ENCODE measurements at regions not wholly inside any gene's neighbourhood (a gene's known extent, or its start where the extent isn't known, plus 50 kb on each side); places are given as distances from the start of the nearest gene placed in this dataset.
"Not testable (repeated sequence)": the region's sequence is repeated elsewhere in the genome, so short reads cannot be mapped to it uniquely, and the experiment has no call there.

GRCh38 chr5:106522296-106522695, 1148.4 kb downstream of the EFNA5 start:
- DNase-seq, result no peak

GRCh38 chr5:106521701-106522100, 1149.0 kb downstream of the EFNA5 start:
- DNase-seq, result no peak

GRCh38 chr5:106510321-106510720, 1160.4 kb downstream of the EFNA5 start:
- no peak for DNase-seq

GRCh38 chr5:106508894-106509293, 1161.8 kb downstream of the EFNA5 start:
- no peak for DNase-seq

GRCh38 chr5:106493910-106494309, 1176.8 kb downstream of the EFNA5 start:
- no peak for DNase-seq

- DNase-seq, result no peak
These were observed 1181.7 kb downstream of the EFNA5 start for GRCh38 chr5:106489004-106489403.

GRCh38 chr5:106488407-106488806, 1182.3 kb downstream of the EFNA5 start:
- DNase-seq, result no peak

- DNase-seq, result no peak
These were observed 1189.4 kb downstream of the EFNA5 start for GRCh38 chr5:106481374-106481773.

GRCh38 chr5:106476630-106477029, 1194.1 kb downstream of the EFNA5 start:
- no peak for DNase-seq

GRCh38 chr5:106474066-106474465, 1196.7 kb downstream of the EFNA5 start:
- DNase-seq, result no peak

- no peak for DNase-seq
These were observed 1211.2 kb downstream of the EFNA5 start for GRCh38 chr5:106459541-106459940.

GRCh38 chr5:106454651-106455415, 1215.9 kb downstream of the EFNA5 start:
- no peak for DNase-seq

GRCh38 chr5:106454050-106454449, 1216.7 kb downstream of the EFNA5 start:
- DNase-seq, result no peak

- no peak for DNase-seq
These were observed 1218.7 kb downstream of the EFNA5 start for GRCh38 chr5:106451998-106452397.

GRCh38 chr5:106443746-106444145, 1227.0 kb downstream of the EFNA5 start:
- no peak for DNase-seq

- DNase-seq, result no peak
These were observed 1235.6 kb downstream of the EFNA5 start for GRCh38 chr5:106435185-106435584.

GRCh38 chr5:106430733-106431132, 1240.0 kb downstream of the EFNA5 start:
- DNase-seq, result not testable (repeated sequence)

GRCh38 chr5:106423109-106423897, 1247.4 kb downstream of the EFNA5 start:
- no peak for DNase-seq

- no peak for DNase-seq
These were observed 1250.6 kb downstream of the EFNA5 start for GRCh38 chr5:106420102-106420501.

- DNase-seq, result no peak
These were observed 1252.5 kb downstream of the EFNA5 start for GRCh38 chr5:106418196-106418595.

GRCh38 chr5:106417566-106417965, 1253.2 kb downstream of the EFNA5 start:
- no peak for DNase-seq

- no peak for DNase-seq
These were observed 1253.6 kb downstream of the EFNA5 start for GRCh38 chr5:106417163-106417562.

GRCh38 chr5:106415541-106415940, 1255.2 kb downstream of the EFNA5 start:
- DNase-seq, result no peak

- no peak for DNase-seq
These were observed 1256.4 kb downstream of the EFNA5 start for GRCh38 chr5:106414342-106414741.
